ENCODE measurements at regions not wholly inside any gene's neighbourhood (a gene's known extent, or its start where the extent isn't known, plus 50 kb on each side); places are given as distances from the start of the nearest gene placed in this dataset.
"Not testable (repeated sequence)": the region's sequence is repeated elsewhere in the genome, so short reads cannot be mapped to it uniquely, and the experiment has no call there.

DNA sequence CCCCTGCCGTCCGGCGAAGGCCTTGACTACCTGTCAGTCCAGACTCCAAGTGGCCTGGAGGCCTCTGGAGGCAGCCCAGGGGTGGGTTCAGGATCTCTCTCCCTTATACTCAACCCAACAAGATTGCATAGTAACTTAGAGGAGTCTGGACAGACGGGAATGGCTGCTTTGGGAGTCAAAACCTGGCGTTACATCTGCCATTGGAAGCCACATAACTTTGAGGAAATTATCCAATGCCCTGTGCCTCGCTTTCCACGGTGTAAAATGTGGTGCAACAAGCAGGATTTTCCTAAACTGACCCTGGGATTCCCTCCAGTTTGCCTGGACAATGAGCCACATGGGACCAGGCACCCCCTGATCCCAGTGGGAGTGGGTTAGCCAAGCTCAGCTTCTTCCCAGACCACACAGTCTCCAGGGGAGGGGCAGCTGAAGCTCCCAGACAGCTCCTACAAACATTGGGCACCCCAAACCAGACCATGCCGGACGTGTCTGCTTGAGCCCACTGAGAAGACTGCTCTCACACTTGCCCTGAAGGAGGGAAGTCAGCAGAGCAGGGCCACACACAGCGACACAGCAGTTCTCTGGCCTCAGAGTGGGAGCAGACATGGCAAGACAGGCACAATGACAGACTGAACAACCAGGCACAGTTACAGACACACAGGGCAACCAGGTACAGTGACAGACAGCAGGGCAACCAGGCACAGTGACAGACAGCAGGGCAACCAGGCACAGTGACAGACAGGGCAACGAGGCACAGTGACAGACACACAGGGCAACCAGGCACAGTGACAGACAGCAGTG, 65.6 kb upstream of the RAB6C start:
- no peak for FAIRE-seq

- FAIRE-seq: no peak
Observed at GRCh38 chr2:129914538-129915302, 64.7 kb upstream of the RAB6C start.

DNA sequence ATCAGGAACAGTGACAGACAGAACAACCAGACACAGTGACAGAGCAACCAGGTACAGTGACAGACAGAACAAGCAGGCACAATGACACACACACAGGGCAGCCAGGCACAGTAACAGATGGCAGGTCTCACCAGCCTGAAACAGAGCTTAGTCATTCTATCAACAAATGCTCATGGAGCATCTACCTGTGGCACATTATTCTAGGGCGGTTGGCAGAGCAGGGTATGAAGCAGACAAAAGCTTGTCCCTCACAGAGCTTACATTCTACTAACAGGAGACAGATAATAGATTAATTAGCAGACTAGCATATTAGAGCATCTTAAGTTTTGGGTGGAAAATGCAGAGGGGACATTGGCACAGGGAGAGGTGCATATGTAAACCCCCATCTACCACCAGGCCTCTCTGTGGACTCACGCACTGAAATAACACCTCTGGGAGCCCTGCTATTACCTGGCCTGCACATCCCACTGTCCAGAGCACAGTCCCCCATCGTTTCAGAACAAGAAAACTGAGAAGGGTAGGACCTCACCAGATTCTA, 64.1 kb upstream of the RAB6C start:
- no peak for FAIRE-seq

DNA sequence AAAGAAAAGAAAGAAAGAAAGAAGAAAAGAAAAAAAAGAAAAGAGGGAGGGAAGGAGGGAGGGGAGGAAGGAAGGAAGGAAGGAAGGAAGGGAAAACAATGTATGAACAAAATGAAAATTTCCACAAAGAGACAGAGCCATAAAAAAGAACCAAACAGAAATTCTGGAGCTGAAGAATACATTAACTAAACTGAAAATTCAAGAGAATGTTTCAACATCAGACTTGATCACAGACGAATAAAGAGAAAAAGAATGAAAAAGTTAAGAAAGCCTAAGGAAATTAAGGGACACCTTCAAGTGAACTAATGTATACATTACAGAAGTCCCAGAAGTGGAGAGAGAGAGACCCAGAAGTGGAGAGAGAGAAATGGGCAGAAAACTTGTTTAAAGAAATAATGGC, 60.9 kb upstream of the RAB6C start:
- FAIRE-seq: no peak

GRCh38 chr2:129922571-129923264, 56.7 kb upstream of the RAB6C start:
- FAIRE-seq: no peak

GRCh38 chr2:129923265-129924091, 56.0 kb upstream of the RAB6C start:
- FAIRE-seq: peak; percentile 76

DNA sequence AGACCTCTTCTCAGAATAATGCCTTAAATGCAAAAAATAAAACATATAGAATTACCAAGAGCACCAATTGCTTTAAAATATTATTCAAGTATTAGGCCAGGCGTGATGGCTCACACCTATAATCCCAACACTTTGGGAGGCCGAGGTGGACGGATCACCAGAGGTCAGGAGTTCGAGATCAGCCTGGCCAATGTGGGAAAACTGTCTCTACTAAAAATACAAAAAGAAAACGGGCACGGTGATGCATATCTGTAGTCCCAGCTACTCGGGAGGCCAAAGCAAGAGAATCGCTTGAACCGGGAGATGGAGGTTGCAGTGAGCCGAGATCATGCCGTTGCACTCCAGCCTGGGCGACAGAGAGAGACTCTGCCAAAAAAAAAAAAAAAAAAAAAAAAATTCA, 55.4 kb upstream of the RAB6C start:
- FAIRE-seq: not testable (repeated sequence)

- FAIRE-seq: no peak
Observed at GRCh38 chr2:129925381-129925780, 54.1 kb upstream of the RAB6C start.

DNA sequence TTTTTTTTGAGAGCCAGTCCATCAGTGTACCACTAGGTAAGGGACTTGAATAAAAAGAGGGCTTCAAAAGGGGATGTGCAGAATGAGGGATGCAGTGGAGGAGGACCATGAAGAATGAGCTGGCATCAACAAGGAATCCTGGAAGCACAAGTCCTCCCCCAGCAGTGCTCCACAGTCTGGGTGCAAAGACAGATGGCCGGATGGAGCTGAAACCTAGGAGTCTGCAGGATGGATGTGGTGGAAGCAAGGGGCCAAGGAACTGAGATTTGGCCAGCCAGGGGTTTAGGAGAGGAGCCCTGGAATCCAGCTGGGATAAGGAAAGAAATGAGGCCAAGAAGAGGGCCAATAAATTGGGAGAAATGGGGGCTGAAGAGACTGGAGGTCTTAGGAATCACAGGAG, 51.8 kb upstream of the RAB6C start:
- no peak for FAIRE-seq

DNA sequence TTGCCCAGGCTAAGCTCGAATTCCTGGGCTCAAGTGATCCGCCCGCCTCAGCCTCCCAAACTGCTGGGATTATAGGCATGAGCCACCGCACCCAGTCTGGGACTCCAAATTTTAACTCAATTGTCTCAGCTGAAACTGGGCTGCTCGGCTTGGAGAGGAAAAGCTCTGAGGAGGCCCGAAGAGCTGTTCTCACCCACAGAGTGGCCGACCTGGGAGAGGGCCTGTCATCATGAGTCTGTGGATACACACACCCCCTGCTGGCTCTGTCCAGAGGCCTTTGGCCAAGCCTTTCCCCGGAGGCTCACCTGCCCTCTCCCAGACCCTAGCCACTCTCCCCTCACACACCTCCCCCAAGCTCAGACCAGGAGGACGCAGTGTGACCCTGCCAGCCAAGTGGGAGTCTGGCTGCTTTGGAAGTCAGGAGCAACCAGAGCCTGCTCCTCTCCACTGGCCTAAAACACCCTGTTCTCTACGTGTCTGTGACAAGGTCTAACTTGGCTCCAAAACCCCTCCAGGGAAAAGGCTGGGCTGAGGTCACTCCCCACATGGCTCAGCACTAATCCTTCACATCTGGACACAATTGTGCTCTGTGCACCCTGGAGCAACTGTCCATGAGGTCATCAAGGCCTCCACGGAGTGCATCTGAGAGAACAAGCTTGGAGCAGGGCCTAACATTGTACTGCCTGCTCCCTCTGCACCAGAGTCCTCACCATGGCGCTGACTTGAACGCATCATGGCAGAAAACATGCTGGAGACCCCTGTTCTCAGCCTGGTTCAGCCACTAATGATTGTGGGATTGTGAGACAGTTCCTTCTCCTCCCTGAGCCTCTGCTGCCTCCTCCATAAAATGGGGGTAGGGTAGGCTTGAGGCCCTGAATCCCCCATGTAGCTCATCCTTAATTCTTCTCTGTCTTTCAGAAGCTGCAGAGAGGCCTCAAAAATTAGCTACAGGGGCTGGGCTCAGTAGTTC, 49.9 kb upstream of the RAB6C start:
- peak; percentile 57 for FAIRE-seq

All from endometrium (tissue), 2 donors.